ENCODE measurements at regions not wholly inside any gene's neighbourhood (a gene's known extent, or its start where the extent isn't known, plus 50 kb on each side); places are given as distances from the start of the nearest gene placed in this dataset.

GRCh38 chr11:44453871-44454270 lies 111.6 kb upstream of the CD82 start:
- H3K4me1 ChIP-seq (ENCODE audit: insufficient read depth, low read length) = no peaks in the 10 kb centered on the region
- no peak overlapping the region for H3K14ac ChIP-seq (ENCODE audit: insufficient read depth, low read length)
- no peak for DNase-seq
- H3T11ph ChIP-seq (ENCODE audit: low read length) = no peak overlapping the region
- Mint-ChIP-seq H3K27me3 (ENCODE audit: low read depth) (peaks cover 3% of the 10 kb centered on the region), H3K36me3 (ENCODE audit: insufficient read depth in 1 of 3, low read depth in 3 of 3) (no peaks in the 10 kb centered on the region; a peak in 1 of 7 replicates), H3K4me3 (no peak overlapping the region), H3K4me1 (peaks cover 3 to 5% of the 10 kb centered on the region in 2 experiments; a peak in 2 of 4 replicates), H3K9me3 (no peaks in the 10 kb centered on the region), H3K27ac (no peak overlapping the region)
- no peak overlapping the region for H2BK15ac ChIP-seq (ENCODE audit: low read depth, low read length)
- H2BK120ac ChIP-seq (ENCODE audit: low read depth, low read length, poor library complexity, severe bottlenecking) = no peak overlapping the region
- H3K27ac ChIP-seq (ENCODE audit: insufficient read length, low read depth, low read length) = no peak overlapping the region
- H3K9ac ChIP-seq (ENCODE audit: extremely low read depth, insufficient read length, low read length) = no peak overlapping the region
- no CpG with 5 or more reads among the region's 5 CpGs for WGBS (ENCODE audit: extremely low coverage, insufficient read length, low lambda C conversion rate)
- H3K56ac ChIP-seq (ENCODE audit: insufficient read length, low read depth, low read length) = no peak overlapping the region
- H2AK5ac ChIP-seq (ENCODE audit: insufficient read length, low read length) = no peak overlapping the region
- no peak overlapping the region for H3K23ac ChIP-seq (ENCODE audit: insufficient read length, low read depth, low read length)
- H2AFZ ChIP-seq (ENCODE audit: low read length) = no peak overlapping the region
- no peaks in the 10 kb centered on the region for H3K27me3 ChIP-seq (ENCODE audit: insufficient read depth, low read length)
- H3K79me1 ChIP-seq (ENCODE audit: insufficient read depth, low read depth, low read length, poor library complexity, severe bottlenecking) = no peaks in the 10 kb centered on the region
- no peaks in the 10 kb centered on the region for H3K9me3 ChIP-seq (ENCODE audit: control insufficient read depth, low read depth, low read length)
- H3K23me2 ChIP-seq (ENCODE audit: insufficient read length, low read depth, low read length, poor library complexity, severe bottlenecking) = no peaks in the 10 kb centered on the region
- H3K4me2 ChIP-seq (ENCODE audit: insufficient read depth, insufficient read length, low read length) = no peak overlapping the region
- no peaks in the 10 kb centered on the region for H4K20me1 ChIP-seq (ENCODE audit: control insufficient read depth, insufficient read depth, insufficient read length)
- H4K91ac ChIP-seq (ENCODE audit: insufficient read length, low read depth, low read length) = no peak overlapping the region
- H3K79me2 ChIP-seq (ENCODE audit: insufficient read depth, low read length) = no peaks in the 10 kb centered on the region
- H3K4ac ChIP-seq (ENCODE audit: low read depth, low read length) = no peak overlapping the region
- H4K5ac ChIP-seq (ENCODE audit: insufficient read length, low read depth, low read length) = no peak overlapping the region
- TF ChIP-seq CTCF (conservative IDR thresholded peaks at IDR 0.05) = no peak
- no peak overlapping the region for H3K18ac ChIP-seq (ENCODE audit: insufficient read length, low read depth, low read length)
- H2BK20ac ChIP-seq (ENCODE audit: low read depth, low read length, poor library complexity, severe bottlenecking) = no peak overlapping the region
- H2BK5ac ChIP-seq (ENCODE audit: insufficient read length, low read length) = no peak overlapping the region
- no peak overlapping the region for H4K8ac ChIP-seq (replicated peaks; ENCODE audit: insufficient read length, low read depth, low read length)
- H2BK12ac ChIP-seq (ENCODE audit: insufficient read length, low read depth, low read length) = no peak overlapping the region
